ENCODE measurements at regions not wholly inside any gene's neighbourhood (a gene's known extent, or its start where the extent isn't known, plus 50 kb on each side); places are given as distances from the start of the nearest gene placed in this dataset.

DNA sequence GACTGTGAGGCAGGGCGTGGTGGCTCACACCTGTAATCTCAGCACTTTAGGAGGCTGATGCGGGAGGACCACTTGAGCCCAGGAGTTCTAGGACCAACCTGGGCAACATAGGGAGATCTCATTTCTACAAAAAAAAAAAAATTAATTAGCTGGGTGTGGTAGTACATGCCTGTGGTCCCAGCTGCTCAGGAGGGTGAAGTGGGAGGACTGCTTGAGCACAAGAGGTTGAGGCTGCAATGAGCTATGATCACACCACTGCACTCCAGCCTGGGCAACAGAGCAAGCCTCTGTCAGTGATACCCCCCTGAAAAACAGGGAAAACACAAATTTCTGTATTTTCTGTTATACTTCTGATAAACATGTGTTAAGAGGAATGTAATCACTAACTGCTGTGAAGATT lies 57.8 kb upstream of the ARHGAP32 start (continued):
- TF ChIP-seq, protein P1, sequence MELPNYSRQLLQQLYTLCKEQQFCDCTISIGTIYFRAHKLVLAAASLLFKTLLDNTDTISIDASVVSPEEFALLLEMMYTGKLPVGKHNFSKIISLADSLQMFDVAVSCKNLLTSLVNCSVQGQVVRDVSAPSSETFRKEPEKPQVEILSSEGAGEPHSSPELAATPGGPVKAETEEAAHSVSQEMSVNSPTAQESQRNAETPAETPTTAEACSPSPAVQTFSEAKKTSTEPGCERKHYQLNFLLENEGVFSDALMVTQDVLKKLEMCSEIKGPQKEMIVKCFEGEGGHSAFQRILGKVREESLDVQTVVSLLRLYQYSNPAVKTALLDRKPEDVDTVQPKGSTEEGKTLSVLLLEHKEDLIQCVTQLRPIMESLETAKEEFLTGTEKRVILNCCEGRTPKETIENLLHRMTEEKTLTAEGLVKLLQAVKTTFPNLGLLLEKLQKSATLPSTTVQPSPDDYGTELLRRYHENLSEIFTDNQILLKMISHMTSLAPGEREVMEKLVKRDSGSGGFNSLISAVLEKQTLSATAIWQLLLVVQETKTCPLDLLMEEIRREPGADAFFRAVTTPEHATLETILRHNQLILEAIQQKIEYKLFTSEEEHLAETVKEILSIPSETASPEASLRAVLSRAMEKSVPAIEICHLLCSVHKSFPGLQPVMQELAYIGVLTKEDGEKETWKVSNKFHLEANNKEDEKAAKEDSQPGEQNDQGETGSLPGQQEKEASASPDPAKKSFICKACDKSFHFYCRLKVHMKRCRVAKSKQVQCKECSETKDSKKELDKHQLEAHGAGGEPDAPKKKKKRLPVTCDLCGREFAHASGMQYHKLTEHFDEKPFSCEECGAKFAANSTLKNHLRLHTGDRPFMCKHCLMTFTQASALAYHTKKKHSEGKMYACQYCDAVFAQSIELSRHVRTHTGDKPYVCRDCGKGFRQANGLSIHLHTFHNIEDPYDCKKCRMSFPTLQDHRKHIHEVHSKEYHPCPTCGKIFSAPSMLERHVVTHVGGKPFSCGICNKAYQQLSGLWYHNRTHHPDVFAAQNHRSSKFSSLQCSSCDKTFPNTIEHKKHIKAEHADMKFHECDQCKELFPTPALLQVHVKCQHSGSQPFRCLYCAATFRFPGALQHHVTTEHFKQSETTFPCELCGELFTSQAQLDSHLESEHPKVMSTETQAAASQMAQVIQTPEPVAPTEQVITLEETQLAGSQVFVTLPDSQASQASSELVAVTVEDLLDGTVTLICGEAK (IDR thresholded peaks at IDR 0.05) = no peak
- TF ChIP-seq, protein P1 (CRISPR knock-in tag; IDR thresholded peaks at IDR 0.05) = no peak

- H3K4me2 ChIP-seq (ENCODE audit: low read depth, low read length) = no peak overlapping the region
- 0 out of 2 replicates have a peak, but pooled peaks cover 4% of the 10 kb centered on the region for H3K9me3 ChIP-seq (ENCODE audit: low read length)
- peaks cover 48% of the 10 kb centered on the region for H3K4me1 ChIP-seq (ENCODE audit: insufficient read depth, low read length)
- BruUV-seq (replicated peaks) = no TSS peak
- no peaks in the 10 kb centered on the region for H4K20me1 ChIP-seq (ENCODE audit: insufficient read depth, low read length)
- in situ Hi-C loops (cut with HindIII; ENCODE audit: extremely low pct_ligation_motif_present, low pct_unique_long_range_greater_than_20kb) = no loop called here
- ATAC-seq = no peak
- H3K4me3 ChIP-seq (replicated peaks in 1 of 3; ENCODE audit: insufficient read depth in 1 of 3, low read depth in 2 of 3, low read length in 3 of 3) = no peak overlapping the region
- POLR2A ChIA-PET = no interaction called here
- no peak overlapping the region for H2AFZ ChIP-seq (ENCODE audit: low read length)
- FAIRE-seq = no peak
- intact Hi-C loops (cut with micrococcal nuclease; ENCODE audit: unreplicated experiment) = no loop called here
- DNase-seq (ENCODE audit: low spot score) = no peak
- H3K9ac ChIP-seq (ENCODE audit: insufficient read depth, low read depth, low read length) = no peak overlapping the region
- H3K27ac ChIP-seq (ENCODE audit: extremely low read length, insufficient read depth, low read length) = no peak overlapping the region
- CTCF ChIA-PET (ENCODE audit: low intra/inter-chr PET ratio, low total read pairs) = no interaction called here
- no peaks in the 10 kb centered on the region for H3K36me3 ChIP-seq (replicated peaks in 1 of 2; ENCODE audit: control insufficient read depth in 1 of 2, insufficient read depth in 2 of 2, low read length in 2 of 2)
- no peaks in the 10 kb centered on the region for H3K27me3 ChIP-seq (ENCODE audit: control insufficient read depth in 1 of 2, insufficient read depth in 2 of 2, low read length in 2 of 2)
- 73% methylated on average over 4 of the region's 4 CpGs for WGBS (ENCODE audit: low lambda C conversion rate)
- H3K79me2 ChIP-seq (ENCODE audit: insufficient read depth, low read length) = peaks cover 50% of the 10 kb centered on the region
- TF ChIP-seq, protein P2, sequence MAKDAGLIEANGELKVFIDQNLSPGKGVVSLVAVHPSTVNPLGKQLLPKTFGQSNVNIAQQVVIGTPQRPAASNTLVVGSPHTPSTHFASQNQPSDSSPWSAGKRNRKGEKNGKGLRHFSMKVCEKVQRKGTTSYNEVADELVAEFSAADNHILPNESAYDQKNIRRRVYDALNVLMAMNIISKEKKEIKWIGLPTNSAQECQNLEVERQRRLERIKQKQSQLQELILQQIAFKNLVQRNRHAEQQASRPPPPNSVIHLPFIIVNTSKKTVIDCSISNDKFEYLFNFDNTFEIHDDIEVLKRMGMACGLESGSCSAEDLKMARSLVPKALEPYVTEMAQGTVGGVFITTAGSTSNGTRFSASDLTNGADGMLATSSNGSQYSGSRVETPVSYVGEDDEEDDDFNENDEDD (CRISPR knock-in tag; IDR thresholded peaks at IDR 0.05; ENCODE audit: borderline replicate concordance) = no peak
- no peak for TF ChIP-seq CHD2 (IDR thresholded peaks at IDR 0.05; ENCODE audit: low read depth, low read length)
- TF ChIP-seq KAT2B (IDR thresholded peaks at IDR 0.05; ENCODE audit: borderline replicate concordance, low read depth, low read length) = no peak
- no peak for TF ChIP-seq ZFP36L1 (CRISPR knock-in tag; IDR thresholded peaks at IDR 0.05)
- TF ChIP-seq EP300 (IDR thresholded peaks at IDR 0.05; ENCODE audit: low read depth in 2 of 2, low read length in 2 of 2) = no peak
- TF ChIP-seq EP300 (CRISPR knock-in tag; IDR thresholded peaks at IDR 0.05; ENCODE audit: borderline replicate concordance) = no peak
- no peak for TF ChIP-seq U2AF2 (IDR thresholded peaks at IDR 0.05; ENCODE audit: low read depth, low read length)
- no peak for TF ChIP-seq ZNF782 (CRISPR knock-in tag; IDR thresholded peaks at IDR 0.05; ENCODE audit: borderline replicate concordance)
- no peak for TF ChIP-seq MEIS1 (CRISPR knock-in tag; IDR thresholded peaks at IDR 0.05; ENCODE audit: borderline replicate concordance)
- TF ChIP-seq, protein P3, sequence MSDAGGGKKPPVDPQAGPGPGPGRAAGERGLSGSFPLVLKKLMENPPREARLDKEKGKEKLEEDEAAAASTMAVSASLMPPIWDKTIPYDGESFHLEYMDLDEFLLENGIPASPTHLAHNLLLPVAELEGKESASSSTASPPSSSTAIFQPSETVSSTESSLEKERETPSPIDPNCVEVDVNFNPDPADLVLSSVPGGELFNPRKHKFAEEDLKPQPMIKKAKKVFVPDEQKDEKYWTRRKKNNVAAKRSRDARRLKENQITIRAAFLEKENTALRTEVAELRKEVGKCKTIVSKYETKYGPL (CRISPR knock-in tag; IDR thresholded peaks at IDR 0.05) = no peak
- no peak for TF ChIP-seq ZNF501 (CRISPR knock-in tag; IDR thresholded peaks at IDR 0.05)
- TF ChIP-seq SMAD1 (CRISPR knock-in tag; IDR thresholded peaks at IDR 0.05; ENCODE audit: borderline replicate concordance, low read depth) = no peak
Observed at GRCh38 chr11:129249351-129249750, 57.2 kb upstream of the ARHGAP32 start.

All from HepG2 (cell line).